H9 (cell line): ENCODE measurements at regions not wholly inside any gene's neighbourhood (a gene's known extent, or its start where the extent isn't known, plus 50 kb on each side); places are given as distances from the start of the nearest gene placed in this dataset.

Experiments used
- DNase-seq: peaks from one replicate; pipeline ENCODE4 v3.0.0-alpha.2; 2017
- H2AFZ ChIP-seq: one replicate; pipeline ENCODE4 v1.6.1; 2013; ENCODE audit warnings: mild to moderate bottlenecking, low read length, control low read depth, moderate library complexity
- H2AK5ac ChIP-seq: 2 replicates; pipeline ENCODE4 v1.6.1; 2013; ENCODE audit warnings: low read length, control low read depth, mixed read lengths; ENCODE audit not compliant: insufficient read length
- H2BK120ac ChIP-seq: one replicate; pipeline ENCODE4 v1.6.1; 2013; ENCODE audit warnings: low read depth, mild to moderate bottlenecking, low read length, control low read depth, inconsistent platforms; ENCODE audit not compliant: poor library complexity, severe bottlenecking
- H2BK12ac ChIP-seq: 2 replicates; pipeline ENCODE4 v1.6.1; 2013; ENCODE audit warnings: low read length, control low read depth, mixed read lengths, low read depth; ENCODE audit not compliant: insufficient read length
- H2BK15ac ChIP-seq: 2 replicates; pipeline ENCODE4 v1.6.1; 2013; ENCODE audit warnings: low read depth, low read length, control low read depth
- H2BK20ac ChIP-seq: one replicate; pipeline ENCODE4 v1.6.1; 2013; ENCODE audit warnings: low read depth, mild to moderate bottlenecking, low read length, control low read depth, inconsistent platforms; ENCODE audit not compliant: poor library complexity, severe bottlenecking
- H2BK5ac ChIP-seq: 2 replicates; pipeline ENCODE4 v1.6.1; 2013; ENCODE audit warnings: low read length, control low read depth, mixed read lengths; ENCODE audit not compliant: insufficient read length
- H3K14ac ChIP-seq: 2 replicates; pipeline ENCODE4 v1.6.1; 2013; ENCODE audit warnings: low read length, control low read depth; ENCODE audit not compliant: insufficient read depth
- H3K18ac ChIP-seq: 2 replicates; pipeline ENCODE4 v1.6.1; 2013; ENCODE audit warnings: low read depth, mild to moderate bottlenecking, mixed read lengths, low read length, control low read depth; ENCODE audit not compliant: insufficient read length
- H3K23ac ChIP-seq: 2 replicates; pipeline ENCODE4 v1.6.1; 2013; ENCODE audit warnings: low read length, control low read depth, mixed read lengths, low read depth; ENCODE audit not compliant: insufficient read length
- H3K23me2 ChIP-seq: 2 replicates; pipeline ENCODE4 v1.6.1; 2013; ENCODE audit warnings: low read depth, mild to moderate bottlenecking, mixed read lengths, low read length, control low read depth; ENCODE audit not compliant: insufficient read length, poor library complexity, severe bottlenecking
- H3K27ac ChIP-seq: 2 replicates; pipeline ENCODE4 v1.5.1; 2013; ENCODE audit warnings: low read length, control low read depth, mixed read lengths, low read depth; ENCODE audit not compliant: insufficient read length
- H3K27me3 ChIP-seq: 2 replicates; pipeline ENCODE4 v1.6.1; 2013; ENCODE audit warnings: low read length, control low read depth, inconsistent platforms; ENCODE audit not compliant: insufficient read depth
- H3K4ac ChIP-seq: 2 replicates; pipeline ENCODE4 v1.6.1; 2013; ENCODE audit warnings: low read depth, mild to moderate bottlenecking, control low read depth, inconsistent platforms, low read length, moderate library complexity
- H3K4me1 ChIP-seq: 2 replicates; pipeline ENCODE4 v1.6.1; 2013; ENCODE audit warnings: low read length, control low read depth, inconsistent platforms; ENCODE audit not compliant: insufficient read depth
- H3K4me2 ChIP-seq: 2 replicates; pipeline ENCODE4 v1.6.1; 2013; ENCODE audit warnings: low read length, control low read depth, mixed read lengths; ENCODE audit not compliant: insufficient read length, insufficient read depth
- H3K56ac ChIP-seq: 2 replicates; pipeline ENCODE4 v1.6.1; 2013; ENCODE audit warnings: low read depth, mild to moderate bottlenecking, mixed read lengths, low read length, control low read depth; ENCODE audit not compliant: insufficient read length
- H3K79me1 ChIP-seq: 2 replicates; pipeline ENCODE4 v1.6.1; 2013; ENCODE audit warnings: low read depth, mild to moderate bottlenecking, moderate library complexity, low read length, control low read depth, inconsistent platforms; ENCODE audit not compliant: insufficient read depth, poor library complexity, severe bottlenecking
- H3K79me2 ChIP-seq: 2 replicates; pipeline ENCODE4 v1.6.1; 2013; ENCODE audit warnings: low read length, control low read depth, inconsistent platforms; ENCODE audit not compliant: insufficient read depth
- H3K9ac ChIP-seq: 2 replicates; pipeline ENCODE4 v1.6.1; 2013; ENCODE audit warnings: low read length, control low read depth, mixed read lengths; ENCODE audit not compliant: insufficient read length; ENCODE audit errors: extremely low read depth
- H3K9me3 ChIP-seq: one replicate; pipeline ENCODE4 v1.6.1; 2013; ENCODE audit warnings: low read depth, low read length, inconsistent platforms; ENCODE audit not compliant: control insufficient read depth
- H3T11ph ChIP-seq: one replicate; pipeline ENCODE4 v1.6.1; 2013; ENCODE audit warnings: mild to moderate bottlenecking, low read length, control low read depth, inconsistent platforms
- H4K20me1 ChIP-seq: one replicate; pipeline ENCODE4 v1.6.1; 2013; ENCODE audit not compliant: control insufficient read depth, insufficient read length, insufficient read depth
- H4K5ac ChIP-seq: 2 replicates; pipeline ENCODE4 v1.6.1; 2013; ENCODE audit warnings: low read depth, mild to moderate bottlenecking, mixed read lengths, low read length, control low read depth; ENCODE audit not compliant: insufficient read length
- H4K8ac ChIP-seq: replicated peaks from 2 replicates; pipeline ENCODE4 v1.6.1; 2013; ENCODE audit warnings: low read length, control low read depth, mixed read lengths, low read depth; ENCODE audit not compliant: insufficient read length
- H4K91ac ChIP-seq: 2 replicates; pipeline ENCODE4 v1.6.1; 2013; ENCODE audit warnings: low read depth, mild to moderate bottlenecking, moderate library complexity, mixed read lengths, low read length, control low read depth; ENCODE audit not compliant: insufficient read length
- H3K27ac Mint-ChIP-seq, 3 experiments: 2 replicates in 2 of 3; 3 replicates in 1 of 3; pipeline ENCODE4 v1.8.0; 2020 to 2021; ENCODE audit warnings: mixed read lengths in 3 of 3, mild to moderate bottlenecking in 1 of 3, moderate library complexity in 1 of 3
- H3K27me3 Mint-ChIP-seq: 2 replicates; pipeline ENCODE4 v1.8.0; 2021; ENCODE audit warnings: low read depth, mild to moderate bottlenecking, moderate library complexity, mixed read lengths
- H3K36me3 Mint-ChIP-seq, 3 experiments: 2 replicates in 2 of 3; 3 replicates in 1 of 3; pipeline ENCODE4 v1.8.0; 2020 to 2021; ENCODE audit warnings: low read depth in 3 of 3, mixed read lengths in 3 of 3; ENCODE audit not compliant: insufficient read depth in 1 of 3
- H3K4me1 Mint-ChIP-seq, 2 experiments: 2 replicates each; pipeline ENCODE4 v1.8.0; 2020; ENCODE audit warnings: mixed read lengths in 2 of 2
- H3K4me3 Mint-ChIP-seq, 2 experiments: 2 replicates in 1 of 2; 3 replicates in 1 of 2; pipeline ENCODE4 v1.8.0; 2020 to 2021; ENCODE audit warnings: mild to moderate bottlenecking in 2 of 2, mixed read lengths in 2 of 2, moderate library complexity in 1 of 2
- H3K9me3 Mint-ChIP-seq, 2 experiments: 2 replicates in 1 of 2; 3 replicates in 1 of 2; pipeline ENCODE4 v1.8.0; 2020; ENCODE audit warnings: mild to moderate bottlenecking in 2 of 2, mixed read lengths in 2 of 2, moderate library complexity in 1 of 2
- CTCF ChIP-seq: fragments of 200-600 bp; sonication (generic); conservative IDR thresholded peaks from 3 replicates; pipeline ENCODE4 v1.8.0; 2021; ENCODE audit warnings: antibody characterized with exemption, mild to moderate bottlenecking
- WGBS: extraction: QIAGEN DNeasy Blood & Tissue Kit; methylation state at CpG from one replicate; pipeline ENCODE4 v1.1.7; 2013; ENCODE audit warnings: missing lambda C conversion rate, low lambda C conversion rate, mixed read lengths; ENCODE audit not compliant: insufficient read length; ENCODE audit errors: extremely low coverage; 5-methylcytosine and 5-hydroxymethylcytosine counted together

DNA sequence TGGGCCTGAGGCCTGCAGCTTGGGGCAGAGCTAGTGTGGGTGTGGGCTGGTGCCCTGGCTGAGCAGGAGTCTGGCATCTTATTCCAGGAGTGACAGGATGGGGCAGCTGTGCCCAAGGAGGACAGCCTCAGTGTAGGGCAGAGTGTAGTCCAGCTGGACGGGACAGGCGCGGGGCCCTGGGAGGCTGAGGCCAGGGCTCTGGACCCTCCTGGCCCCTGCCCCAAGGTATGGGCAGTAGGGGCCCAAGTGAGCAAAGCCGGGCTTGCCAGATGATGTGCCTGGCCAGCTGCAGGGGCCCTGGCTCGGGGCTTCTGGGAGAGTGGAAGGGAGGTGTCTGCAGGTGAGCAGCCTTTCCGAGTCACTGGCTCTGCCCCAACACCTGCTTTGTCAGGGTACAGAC, 1190.9 kb downstream of the BRD1 start:
- Histone ChIP-seq H4K91ac (no peak overlapping the region), H2BK5ac (no peak overlapping the region), H2BK15ac (no peak overlapping the region), H3K27ac (no peak overlapping the region), H2BK120ac (no peak overlapping the region), H4K8ac (no peak overlapping the region), H3K79me1 (no peaks in the 10 kb centered on the region), H2AK5ac (no peak overlapping the region), H4K5ac (no peak overlapping the region), H3K79me2 (no peaks in the 10 kb centered on the region), H3K23ac (no peak overlapping the region), H3K9ac (no peak overlapping the region), H3K4me2 (no peak overlapping the region), H3K23me2 (no peaks in the 10 kb centered on the region), H2BK20ac (no peak overlapping the region), H3K18ac (no peak overlapping the region), H2BK12ac (no peak overlapping the region), H3K14ac (no peak overlapping the region; the same call in 1 of the 2 replicates), H3T11ph (no peak overlapping the region), H3K27me3 (no peaks in the 10 kb centered on the region), H3K9me3 (no peaks in the 10 kb centered on the region), H4K20me1 (peaks cover 2% of the 10 kb centered on the region), H3K56ac (no peak overlapping the region), H3K4me1 (no peaks in the 10 kb centered on the region), H2AFZ (no peak overlapping the region), H3K4ac (no peak overlapping the region)
- Mint-ChIP-seq H3K27me3 (no peaks in the 10 kb centered on the region), H3K36me3 (no peaks in the 10 kb centered on the region), H3K27ac (peak overlapping the region in 1 of 3 experiments; percentile 30; a peak in 1 of 7 replicates), H3K9me3 (no peaks in the 10 kb centered on the region), H3K4me1 (peaks cover 2 to 8% of the 10 kb centered on the region in 2 experiments; a peak in 2 of 4 replicates), H3K4me3 (no peak overlapping the region)
- no CpG with 5 or more reads among the region's 6 CpGs for WGBS
- no peak for TF ChIP-seq CTCF
- no peak for DNase-seq
